ENCODE measurements at regions not wholly inside any gene's neighbourhood (a gene's known extent, or its start where the extent isn't known, plus 50 kb on each side); places are given as distances from the start of the nearest gene placed in this dataset.

GRCh38 chr4:100098011-100098545 lies 92.2 kb downstream of the DDIT4L start:
- TF ChIP-seq EZH2 (IDR thresholded peaks at IDR 0.05) (no peak), POLR2AphosphoS5 (IDR thresholded peaks at IDR 0.05; ENCODE audit: borderline replicate concordance, low read depth, low read length) (no peak)
